ENCODE measurements at regions not wholly inside any gene's neighbourhood (a gene's known extent, or its start where the extent isn't known, plus 50 kb on each side); places are given as distances from the start of the nearest gene placed in this dataset.

- TF ChIP-seq, protein P1, sequence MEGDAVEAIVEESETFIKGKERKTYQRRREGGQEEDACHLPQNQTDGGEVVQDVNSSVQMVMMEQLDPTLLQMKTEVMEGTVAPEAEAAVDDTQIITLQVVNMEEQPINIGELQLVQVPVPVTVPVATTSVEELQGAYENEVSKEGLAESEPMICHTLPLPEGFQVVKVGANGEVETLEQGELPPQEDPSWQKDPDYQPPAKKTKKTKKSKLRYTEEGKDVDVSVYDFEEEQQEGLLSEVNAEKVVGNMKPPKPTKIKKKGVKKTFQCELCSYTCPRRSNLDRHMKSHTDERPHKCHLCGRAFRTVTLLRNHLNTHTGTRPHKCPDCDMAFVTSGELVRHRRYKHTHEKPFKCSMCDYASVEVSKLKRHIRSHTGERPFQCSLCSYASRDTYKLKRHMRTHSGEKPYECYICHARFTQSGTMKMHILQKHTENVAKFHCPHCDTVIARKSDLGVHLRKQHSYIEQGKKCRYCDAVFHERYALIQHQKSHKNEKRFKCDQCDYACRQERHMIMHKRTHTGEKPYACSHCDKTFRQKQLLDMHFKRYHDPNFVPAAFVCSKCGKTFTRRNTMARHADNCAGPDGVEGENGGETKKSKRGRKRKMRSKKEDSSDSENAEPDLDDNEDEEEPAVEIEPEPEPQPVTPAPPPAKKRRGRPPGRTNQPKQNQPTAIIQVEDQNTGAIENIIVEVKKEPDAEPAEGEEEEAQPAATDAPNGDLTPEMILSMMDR (IDR thresholded peaks at IDR 0.05) = no peak
- DNase-seq (no peak), ATAC-seq (no peak)
- intact Hi-C loops (cut with micrococcal nuclease) = no loop called here
- Histone ChIP-seq H3K36me3 (ENCODE audit: control insufficient read depth, insufficient read depth, low read length) (no peaks in the 10 kb centered on the region), H3K27ac (ENCODE audit: low read length) (no peak overlapping the region), H3K9me3 (ENCODE audit: control insufficient read depth, insufficient read depth, low read length) (no peaks in the 10 kb centered on the region), H3K4me3 (ENCODE audit: low read length) (no peak overlapping the region), H3K4me1 (ENCODE audit: control insufficient read depth, insufficient read depth, low read length) (no peaks in the 10 kb centered on the region), H3K27me3 (ENCODE audit: control insufficient read depth, insufficient read depth, low read length) (no peaks in the 10 kb centered on the region)
- WGBS (ENCODE audit: insufficient coverage) = no CpG with 5 or more reads among the region's 1 CpG
- H3K4me3 Mint-ChIP-seq = no peak overlapping the region
- H3K36me3 Mint-ChIP-seq = no peaks in the 10 kb centered on the region
- no peak overlapping the region for H3K27ac Mint-ChIP-seq
- H3K4me1 Mint-ChIP-seq = no peaks in the 10 kb centered on the region
- peaks cover 19 to 23% of the 10 kb centered on the region in 2 donors for H3K9me3 Mint-ChIP-seq
- no peaks in the 10 kb centered on the region for H3K27me3 Mint-ChIP-seq (ENCODE audit: low read depth in 2 of 2)
Measured at GRCh38 chr12:17511369-17511768, 578.6 kb downstream of the RERGL start.

GRCh38 chr12:17507336-17507735, 582.7 kb downstream of the RERGL start:
- DNase-seq (no peak), ATAC-seq (no peak)
- WGBS (ENCODE audit: insufficient coverage) = 75% methylated on average over 5 of the region's 5 CpGs
- Mint-ChIP-seq H3K9me3 (peaks cover 13 to 14% of the 10 kb centered on the region in 2 donors), H3K4me3 (no peak overlapping the region), H3K36me3 (no peaks in the 10 kb centered on the region), H3K27ac (no peak overlapping the region), H3K4me1 (no peaks in the 10 kb centered on the region), H3K27me3 (ENCODE audit: low read depth in 2 of 2) (no peaks in the 10 kb centered on the region)
- no peaks in the 10 kb centered on the region for H3K36me3 ChIP-seq (ENCODE audit: control insufficient read depth, insufficient read depth, low read length)
- no peaks in the 10 kb centered on the region for H3K27me3 ChIP-seq (ENCODE audit: control insufficient read depth, insufficient read depth, low read length)
- H3K4me1 ChIP-seq (ENCODE audit: control insufficient read depth, insufficient read depth, low read length) = no peaks in the 10 kb centered on the region
- intact Hi-C loops (cut with micrococcal nuclease) = no loop called here
- H3K9me3 ChIP-seq (ENCODE audit: control insufficient read depth, insufficient read depth, low read length) = no peaks in the 10 kb centered on the region
- TF ChIP-seq, protein P1 (IDR thresholded peaks at IDR 0.05) = no peak
- H3K4me3 ChIP-seq (ENCODE audit: low read length) = no peak overlapping the region
- H3K27ac ChIP-seq (ENCODE audit: low read length) = no peak overlapping the region

GRCh38 chr12:17503742-17504141, 586.3 kb downstream of the RERGL start:
- Mint-ChIP-seq H3K27me3 (ENCODE audit: low read depth in 2 of 2) (no peaks in the 10 kb centered on the region), H3K36me3 (no peaks in the 10 kb centered on the region), H3K4me1 (no peaks in the 10 kb centered on the region), H3K27ac (no peak overlapping the region), H3K9me3 (peaks cover 8 to 12% of the 10 kb centered on the region in 2 donors), H3K4me3 (no peak overlapping the region)
- Histone ChIP-seq H3K36me3 (ENCODE audit: control insufficient read depth, insufficient read depth, low read length) (no peaks in the 10 kb centered on the region), H3K4me3 (ENCODE audit: low read length) (no peak overlapping the region), H3K4me1 (ENCODE audit: control insufficient read depth, insufficient read depth, low read length) (no peaks in the 10 kb centered on the region), H3K9me3 (ENCODE audit: control insufficient read depth, insufficient read depth, low read length) (no peaks in the 10 kb centered on the region), H3K27ac (ENCODE audit: low read length) (no peak overlapping the region), H3K27me3 (ENCODE audit: control insufficient read depth, insufficient read depth, low read length) (no peaks in the 10 kb centered on the region)
- DNase-seq (no peak), ATAC-seq (no peak)
- 94% methylated on average over 1 of the region's 1 CpG for WGBS (ENCODE audit: insufficient coverage)
- TF ChIP-seq, protein P1 (IDR thresholded peaks at IDR 0.05) = no peak
- intact Hi-C loops (cut with micrococcal nuclease) = no loop called here

DNA sequence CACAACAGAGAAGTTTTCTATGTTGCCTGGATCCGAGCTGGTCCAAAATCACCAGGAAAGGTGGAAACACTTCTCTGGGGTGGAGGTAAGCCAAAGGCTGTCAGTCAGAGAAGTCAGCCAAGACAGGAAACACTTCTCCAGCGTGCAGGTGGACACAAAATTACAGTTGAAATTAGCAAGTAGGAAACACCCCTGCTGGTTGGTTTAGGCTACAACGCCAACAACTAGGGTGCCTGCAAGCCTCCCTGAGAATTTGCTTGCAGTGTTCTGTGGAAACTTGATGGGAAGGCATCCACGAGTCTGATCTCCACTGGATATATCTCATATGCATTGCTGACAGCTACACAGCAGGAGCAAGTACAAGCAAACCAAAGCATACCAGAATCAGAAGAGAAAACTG, 600.5 kb downstream of the RERGL start:
- WGBS (ENCODE audit: insufficient coverage) = 62% methylated on average over 4 of the region's 4 CpGs

More for the DNA sequence above, 600.5 kb downstream of the RERGL start:
- no peaks in the 10 kb centered on the region for H3K4me1 Mint-ChIP-seq
- ATAC-seq (no peak), DNase-seq (no peak)
- no peaks in the 10 kb centered on the region for H3K36me3 Mint-ChIP-seq
- H3K4me3 Mint-ChIP-seq = no peak overlapping the region
- no peaks in the 10 kb centered on the region for H3K27me3 ChIP-seq (ENCODE audit: control insufficient read depth, insufficient read depth, low read length)
- no peak overlapping the region for H3K27ac ChIP-seq (ENCODE audit: low read length)
- no peak overlapping the region for H3K27ac Mint-ChIP-seq
- no peak overlapping the region for H3K4me3 ChIP-seq (ENCODE audit: low read length)
- peaks cover 16 to 22% of the 10 kb centered on the region in 2 donors for H3K9me3 Mint-ChIP-seq
- intact Hi-C loops (cut with micrococcal nuclease) = no loop called here
- H3K27me3 Mint-ChIP-seq (ENCODE audit: low read depth in 2 of 2) = no peaks in the 10 kb centered on the region
- TF ChIP-seq, protein P1 (IDR thresholded peaks at IDR 0.05) = no peak
- no peaks in the 10 kb centered on the region for H3K36me3 ChIP-seq (ENCODE audit: control insufficient read depth, insufficient read depth, low read length)
- no peaks in the 10 kb centered on the region for H3K9me3 ChIP-seq (ENCODE audit: control insufficient read depth, insufficient read depth, low read length)
- no peaks in the 10 kb centered on the region for H3K4me1 ChIP-seq (ENCODE audit: control insufficient read depth, insufficient read depth, low read length)
